ENCODE measurements at regions not wholly inside any gene's neighbourhood (a gene's known extent, or its start where the extent isn't known, plus 50 kb on each side); places are given as distances from the start of the nearest gene placed in this dataset.

GRCh38 chr6:92893741-92894140, 525.6 kb downstream of the EPHA7 start:
- TF ChIP-seq POLR2A (IDR thresholded peaks at IDR 0.05) (no peak), CTCF (IDR thresholded peaks at IDR 0.05) (no peak)

All from thyroid gland (tissue), 4 donors.